GM19455 (cell line): ENCODE measurements at regions not wholly inside any gene's neighbourhood (a gene's known extent, or its start where the extent isn't known, plus 50 kb on each side); places are given as distances from the start of the nearest gene placed in this dataset.

Source experiments
- ATAC-seq: cut with Tn5 transposase; IDR thresholded peaks from one replicate; pipeline ENCODE4 v1.9.1; 2021; ENCODE audit not compliant: unreplicated experiment

DNA sequence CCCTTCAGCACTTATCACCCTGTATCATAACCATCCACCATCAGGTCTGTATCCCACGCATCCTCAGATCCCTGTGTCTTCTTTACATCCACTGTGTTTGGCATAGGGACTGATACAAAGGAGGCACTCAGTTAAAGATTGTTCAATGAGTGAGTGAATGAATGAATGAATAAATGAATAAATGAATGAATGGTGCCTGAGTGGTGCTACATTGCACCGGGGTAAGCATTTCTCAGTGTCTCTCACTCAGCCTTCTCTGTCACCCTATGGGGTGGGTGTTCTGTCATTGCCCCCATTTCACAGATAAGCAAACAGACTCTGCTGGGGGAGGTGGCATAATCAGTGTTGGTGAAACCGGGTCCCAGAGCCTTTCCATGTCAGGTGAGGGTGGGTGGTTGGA lies 56.6 kb upstream of the ID3 start:
- ATAC-seq = no peak

DNA sequence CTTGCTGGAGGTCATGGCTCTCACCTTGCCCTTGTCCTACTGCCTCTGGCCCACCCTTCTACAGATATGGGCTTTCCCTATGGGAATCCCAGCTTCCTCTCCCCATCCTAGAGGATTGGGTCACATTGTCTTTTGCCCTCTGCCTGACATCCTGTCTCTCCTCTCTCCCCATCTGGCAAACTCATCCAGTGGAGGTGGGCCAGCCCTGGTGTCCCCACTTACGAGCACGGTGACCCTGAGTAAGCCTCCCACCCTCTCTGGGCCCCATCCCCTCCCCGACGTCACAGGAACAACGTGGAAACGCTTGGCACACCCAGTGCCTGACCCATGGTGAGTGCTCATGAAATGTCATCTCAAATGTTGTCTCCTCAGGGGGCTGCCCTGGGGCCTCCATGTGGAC lies 56.1 kb upstream of the ID3 start:
- ATAC-seq = no peak

DNA sequence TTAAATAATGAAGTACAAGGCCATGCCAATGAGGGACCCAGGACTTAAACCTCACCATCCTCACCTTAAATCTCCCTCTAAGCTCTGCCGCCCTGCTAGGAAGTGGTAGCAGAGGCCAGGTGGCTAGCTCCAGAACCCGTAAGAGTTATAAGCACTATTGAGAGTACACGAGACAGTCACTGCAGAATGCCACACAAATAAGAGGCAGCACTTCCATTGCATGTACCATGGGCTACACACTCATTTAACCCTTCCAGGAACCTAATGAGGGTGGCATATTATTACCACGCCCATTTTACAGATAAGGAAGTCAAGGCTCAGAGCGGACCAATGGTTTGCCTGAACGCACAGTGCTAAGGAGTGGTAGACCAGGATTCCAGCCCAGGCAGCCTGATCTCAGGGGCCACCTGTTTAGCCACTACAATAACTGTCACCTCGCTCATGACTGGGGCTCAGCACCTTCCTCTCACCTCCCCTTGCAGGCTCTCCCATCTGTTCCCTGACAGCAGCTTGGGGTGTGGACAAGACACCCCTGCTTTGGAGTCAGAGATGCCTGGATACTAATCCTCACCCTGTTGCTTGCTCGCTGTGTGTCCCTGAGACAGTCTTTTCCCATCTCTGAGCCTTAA lies 54.8 kb upstream of the ID3 start:
- no peak for ATAC-seq

DNA sequence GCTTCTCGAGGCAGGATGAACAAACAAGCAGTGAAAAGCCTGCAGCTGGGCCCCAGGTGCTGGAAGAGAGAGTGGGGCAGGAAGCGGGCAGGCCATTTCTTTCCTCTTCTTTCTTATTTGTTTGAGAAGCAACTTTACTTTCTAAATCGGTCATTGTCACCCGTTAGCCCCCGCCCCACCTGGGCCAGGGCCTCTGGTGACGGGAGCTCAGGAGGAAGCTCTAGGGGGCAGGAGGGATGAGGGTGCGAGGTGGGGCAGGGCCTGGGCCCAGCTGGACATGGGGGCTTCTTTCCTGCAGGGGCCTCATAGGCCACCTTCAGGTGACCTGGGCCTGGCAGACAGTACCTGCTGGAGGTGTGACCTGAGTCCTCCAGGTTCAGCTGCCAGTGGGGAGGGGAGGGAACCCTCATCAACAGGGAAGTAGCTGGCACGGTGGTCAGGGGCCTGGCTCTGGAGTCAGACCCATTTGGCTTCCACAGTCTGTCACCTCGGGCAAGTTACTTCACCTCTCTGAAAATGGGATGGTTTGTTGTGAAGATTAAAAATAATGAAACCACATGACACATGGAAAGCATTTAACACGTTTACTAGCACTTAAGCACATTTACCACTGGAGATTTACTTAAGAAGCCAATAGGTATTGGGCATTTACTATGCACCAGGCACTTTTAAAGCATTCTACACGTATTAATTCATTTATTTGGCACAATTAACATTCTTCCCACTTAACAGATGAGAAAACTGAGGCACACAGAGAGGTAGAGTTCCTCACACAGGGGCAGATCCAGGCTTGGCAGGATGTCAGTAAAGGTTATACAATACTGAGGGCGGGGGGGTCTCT lies 54.1 kb upstream of the ID3 start:
- ATAC-seq = no peak

DNA sequence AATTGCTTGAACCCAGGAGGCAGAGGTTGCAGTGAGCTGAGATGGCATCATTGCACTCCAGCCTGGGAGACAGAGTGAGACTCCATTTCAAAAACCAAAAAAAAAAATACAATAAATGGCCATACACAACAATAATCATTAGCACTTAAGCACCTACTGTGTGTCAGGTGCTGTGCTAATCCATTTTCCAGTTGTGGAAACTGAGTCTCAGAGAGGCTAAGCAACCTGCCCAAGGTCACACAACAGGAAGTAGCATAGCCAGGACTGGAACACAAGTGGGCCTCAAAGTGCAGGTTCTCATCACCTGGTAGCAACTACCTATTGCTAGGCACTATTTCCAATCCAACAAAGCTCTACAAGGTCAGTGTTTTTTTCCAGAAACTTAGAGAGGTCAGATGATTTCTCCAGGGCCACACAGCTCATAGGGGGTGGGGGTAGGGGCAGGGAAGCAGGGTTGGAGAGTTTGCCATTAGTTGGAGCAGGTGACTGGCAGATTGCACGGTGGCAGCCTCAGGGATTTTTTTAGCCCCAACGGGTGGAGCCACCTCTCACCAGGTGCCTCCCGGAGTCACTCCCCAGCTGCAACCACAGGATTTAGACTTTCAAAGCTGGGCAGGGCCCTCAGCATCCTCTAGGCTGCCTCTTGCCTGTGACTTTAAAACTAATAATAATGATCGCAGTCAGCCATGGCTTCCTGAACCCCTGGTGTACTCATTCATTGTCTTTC lies 52.5 kb upstream of the ID3 start:
- ATAC-seq = no peak

DNA sequence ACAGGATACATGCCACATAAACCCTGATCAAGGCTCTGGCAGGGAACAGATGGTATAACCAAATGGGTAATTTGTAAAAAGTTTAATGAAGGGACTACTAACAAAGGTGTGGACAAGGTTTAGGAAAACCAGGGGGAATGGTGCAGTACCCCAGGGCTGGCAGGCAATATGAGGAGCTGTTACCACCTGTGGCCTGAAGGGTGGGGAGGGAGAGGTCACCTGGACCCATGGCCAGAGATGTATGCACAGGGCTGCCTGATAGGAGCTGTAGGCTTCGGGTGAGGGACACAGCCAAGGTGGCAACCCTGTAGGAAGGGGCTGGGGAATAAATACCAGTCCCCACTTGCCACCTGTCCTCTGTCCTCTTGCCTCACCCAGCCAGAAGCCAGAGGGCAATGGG lies 51.4 kb upstream of the ID3 start:
- ATAC-seq = no peak

DNA sequence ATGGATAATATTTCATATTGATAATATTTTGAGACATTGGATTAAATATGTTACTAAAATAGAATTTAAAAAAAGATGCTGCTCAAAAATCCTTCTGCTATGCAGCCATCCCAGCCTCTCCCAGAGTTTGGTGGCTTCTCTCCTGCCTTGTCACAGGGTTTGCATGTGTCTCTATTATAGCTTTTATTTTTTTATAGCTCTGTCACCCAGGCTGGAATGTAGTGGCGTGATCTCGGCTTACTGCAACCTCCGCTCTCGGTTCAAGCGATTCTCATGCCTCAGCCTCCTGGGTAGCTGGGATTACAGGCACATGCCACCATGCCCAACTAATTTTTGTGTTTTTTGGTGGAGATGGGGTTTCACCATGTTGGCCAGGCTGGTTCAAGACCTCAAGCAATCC lies 50.7 kb upstream of the ID3 start:
- ATAC-seq = no peak
